Neural cell (in vitro differentiated cells): ENCODE measurements at regions not wholly inside any gene's neighbourhood (a gene's known extent, or its start where the extent isn't known, plus 50 kb on each side); places are given as distances from the start of the nearest gene placed in this dataset.

Experiments
- CTCF ChIP-seq: fragments of 450-650 bp; IDR thresholded peaks from 2 replicates; pipeline ENCODE4 v1.5.1; 2014; ENCODE audit warnings: antibody characterized with exemption, mild to moderate bottlenecking, moderate library complexity; ENCODE audit not compliant: poor library complexity, severe bottlenecking
- EZH2 ChIP-seq: fragments of 200-600, 300-800 bp; shearing (Covaris generic), sonication (generic); IDR thresholded peaks from 2 replicates; pipeline ENCODE4 v1.6.1; 2014; ENCODE audit warnings: antibody characterized with exemption, low read length, borderline replicate concordance, mild to moderate bottlenecking; ENCODE audit not compliant: insufficient read depth, poor library complexity, severe bottlenecking
- POLR2AphosphoS5 ChIP-seq: IDR thresholded peaks from 2 replicates; pipeline ENCODE4 v1.6.1; 2012
- RAD21 ChIP-seq: fragments of 450-650 bp; conservative IDR thresholded peaks from 2 replicates; pipeline ENCODE4 v1.6.1; 2014; ENCODE audit warnings: antibody characterized with exemption, mild to moderate bottlenecking, moderate library complexity
- SMC3 ChIP-seq: fragments of 450-650 bp; conservative IDR thresholded peaks from 2 replicates; pipeline ENCODE4 v1.6.1; 2014; ENCODE audit warnings: antibody characterized with exemption, mild to moderate bottlenecking, moderate library complexity; ENCODE audit not compliant: poor library complexity
- TF ChIP-seq, protein P1 (sequence below): IDR thresholded peaks from 2 replicates; pipeline ENCODE4 v1.6.1; 2012; ENCODE audit warnings: borderline replicate concordance

DNA sequence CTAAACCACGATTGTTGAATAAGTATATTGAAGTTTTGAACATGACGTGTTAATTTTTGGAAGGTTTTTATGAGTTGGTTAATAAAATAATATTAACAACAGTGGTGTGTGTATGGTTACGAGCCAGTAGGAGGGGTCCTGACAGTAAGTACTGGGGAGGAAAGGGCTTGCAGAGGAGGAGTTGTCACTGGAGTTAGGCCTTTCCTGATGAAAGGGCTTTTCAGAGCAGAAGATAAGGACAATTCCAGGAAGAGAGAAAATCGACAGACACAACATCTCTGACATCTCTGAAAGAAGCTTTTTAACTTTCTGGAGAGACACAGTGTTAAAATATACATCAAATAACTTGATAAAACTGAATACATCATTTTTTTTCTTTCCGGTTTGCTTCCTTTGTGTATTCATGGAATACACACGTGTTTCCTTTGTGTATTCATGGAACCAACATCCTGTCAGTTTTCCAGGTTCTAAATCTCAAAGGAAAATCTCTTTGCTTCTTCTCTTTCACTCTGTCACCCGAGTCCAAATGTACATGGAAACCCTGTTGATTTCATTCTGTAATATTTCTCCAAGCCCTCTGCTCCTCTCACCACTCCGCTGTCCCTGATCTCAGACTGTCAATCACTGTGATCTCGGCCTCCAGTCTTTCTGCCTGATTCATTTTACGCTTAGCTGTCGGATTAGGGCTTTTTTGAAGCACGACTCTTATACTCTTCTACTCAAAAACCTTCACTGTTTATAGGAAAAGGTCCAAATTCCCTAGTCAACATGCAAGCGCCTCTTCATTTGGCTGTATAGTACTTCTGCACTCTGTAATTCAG lies 374.4 kb downstream of the DLEU7 start:
- TF ChIP-seq SMC3 (no peak), EZH2 (no peak), CTCF (no peak), POLR2AphosphoS5 (no peak), RAD21 (no peak)
- TF ChIP-seq, protein P1, sequence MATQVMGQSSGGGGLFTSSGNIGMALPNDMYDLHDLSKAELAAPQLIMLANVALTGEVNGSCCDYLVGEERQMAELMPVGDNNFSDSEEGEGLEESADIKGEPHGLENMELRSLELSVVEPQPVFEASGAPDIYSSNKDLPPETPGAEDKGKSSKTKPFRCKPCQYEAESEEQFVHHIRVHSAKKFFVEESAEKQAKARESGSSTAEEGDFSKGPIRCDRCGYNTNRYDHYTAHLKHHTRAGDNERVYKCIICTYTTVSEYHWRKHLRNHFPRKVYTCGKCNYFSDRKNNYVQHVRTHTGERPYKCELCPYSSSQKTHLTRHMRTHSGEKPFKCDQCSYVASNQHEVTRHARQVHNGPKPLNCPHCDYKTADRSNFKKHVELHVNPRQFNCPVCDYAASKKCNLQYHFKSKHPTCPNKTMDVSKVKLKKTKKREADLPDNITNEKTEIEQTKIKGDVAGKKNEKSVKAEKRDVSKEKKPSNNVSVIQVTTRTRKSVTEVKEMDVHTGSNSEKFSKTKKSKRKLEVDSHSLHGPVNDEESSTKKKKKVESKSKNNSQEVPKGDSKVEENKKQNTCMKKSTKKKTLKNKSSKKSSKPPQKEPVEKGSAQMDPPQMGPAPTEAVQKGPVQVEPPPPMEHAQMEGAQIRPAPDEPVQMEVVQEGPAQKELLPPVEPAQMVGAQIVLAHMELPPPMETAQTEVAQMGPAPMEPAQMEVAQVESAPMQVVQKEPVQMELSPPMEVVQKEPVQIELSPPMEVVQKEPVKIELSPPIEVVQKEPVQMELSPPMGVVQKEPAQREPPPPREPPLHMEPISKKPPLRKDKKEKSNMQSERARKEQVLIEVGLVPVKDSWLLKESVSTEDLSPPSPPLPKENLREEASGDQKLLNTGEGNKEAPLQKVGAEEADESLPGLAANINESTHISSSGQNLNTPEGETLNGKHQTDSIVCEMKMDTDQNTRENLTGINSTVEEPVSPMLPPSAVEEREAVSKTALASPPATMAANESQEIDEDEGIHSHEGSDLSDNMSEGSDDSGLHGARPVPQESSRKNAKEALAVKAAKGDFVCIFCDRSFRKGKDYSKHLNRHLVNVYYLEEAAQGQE = no peak
